ENCODE measurements at regions not wholly inside any gene's neighbourhood (a gene's known extent, or its start where the extent isn't known, plus 50 kb on each side); places are given as distances from the start of the nearest gene placed in this dataset.

GRCh38 chr16:73286346-73287267 lies 238.7 kb upstream of the ZFHX3 start:
- DNase-seq, result no peak

GRCh38 chr16:73285436-73286201 lies 237.7 kb upstream of the ZFHX3 start:
- no peak for DNase-seq

GRCh38 chr16:73280388-73280787 lies 232.5 kb upstream of the ZFHX3 start:
- DNase-seq, result no peak

- DNase-seq, result no peak
These were observed 231.5 kb upstream of the ZFHX3 start for GRCh38 chr16:73279451-73279850.

- no peak for DNase-seq
These were observed 229.1 kb upstream of the ZFHX3 start for GRCh38 chr16:73277071-73277470.

- no peak for DNase-seq
These were observed 227.5 kb upstream of the ZFHX3 start for GRCh38 chr16:73275448-73275847.

- DNase-seq, result no peak
These were observed 227.1 kb upstream of the ZFHX3 start for GRCh38 chr16:73275024-73275423.

- no peak for DNase-seq
These were observed 226.2 kb upstream of the ZFHX3 start for GRCh38 chr16:73274140-73274539.

- DNase-seq, result peak; percentile 89
These were observed 220.6 kb upstream of the ZFHX3 start for GRCh38 chr16:73268366-73268993.

GRCh38 chr16:73265935-73266334 lies 218.0 kb upstream of the ZFHX3 start:
- no peak for DNase-seq

GRCh38 chr16:73265124-73265837 lies 217.4 kb upstream of the ZFHX3 start:
- no peak for DNase-seq

- DNase-seq, result no peak
These were observed 215.0 kb upstream of the ZFHX3 start for GRCh38 chr16:73262931-73263330.

GRCh38 chr16:73255031-73255430 lies 207.1 kb upstream of the ZFHX3 start:
- no peak for DNase-seq

GRCh38 chr16:73253922-73254480 lies 206.1 kb upstream of the ZFHX3 start:
- no peak for DNase-seq

GRCh38 chr16:73252446-73252845 lies 204.5 kb upstream of the ZFHX3 start:
- no peak for DNase-seq

GRCh38 chr16:73251608-73252007 lies 203.7 kb upstream of the ZFHX3 start:
- no peak for DNase-seq

- DNase-seq, result no peak
These were observed 200.4 kb upstream of the ZFHX3 start for GRCh38 chr16:73248316-73248715.

GRCh38 chr16:73240920-73241319 lies 193.0 kb upstream of the ZFHX3 start:
- DNase-seq, result peak; percentile 1

GRCh38 chr16:73237601-73238000 lies 189.7 kb upstream of the ZFHX3 start:
- DNase-seq, result no peak

GRCh38 chr16:73234496-73234895 lies 186.6 kb upstream of the ZFHX3 start:
- no peak for DNase-seq

GRCh38 chr16:73233846-73234424 lies 186.0 kb upstream of the ZFHX3 start:
- no peak for DNase-seq

GRCh38 chr16:73233329-73233765 lies 185.4 kb upstream of the ZFHX3 start:
- DNase-seq, result no peak
